ENCODE measurements at regions not wholly inside any gene's neighbourhood (a gene's known extent, or its start where the extent isn't known, plus 50 kb on each side); places are given as distances from the start of the nearest gene placed in this dataset.

DNA sequence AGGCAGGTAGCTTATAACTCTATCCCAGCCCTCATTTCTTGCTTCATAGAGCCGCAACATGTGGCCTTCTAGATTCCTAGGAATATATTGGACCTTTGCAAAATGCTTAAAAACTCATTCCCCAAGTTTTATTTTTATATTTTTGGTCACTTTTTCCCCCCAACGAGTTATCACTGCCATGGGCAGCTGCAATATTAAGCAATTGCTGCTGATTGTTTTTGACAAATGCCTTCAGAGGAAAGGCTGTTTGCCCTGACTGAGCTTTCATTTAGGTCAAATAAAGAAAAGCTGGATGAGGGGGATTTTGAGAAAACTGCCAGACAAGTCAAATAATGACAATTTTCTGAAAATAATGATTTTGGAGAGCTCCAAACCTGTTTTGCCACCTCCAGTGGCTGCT is 976.9 kb upstream of the MBL2 start:
- DNase-seq (ENCODE audit: low spot score), result no peak
- TF ChIP-seq, protein P1, sequence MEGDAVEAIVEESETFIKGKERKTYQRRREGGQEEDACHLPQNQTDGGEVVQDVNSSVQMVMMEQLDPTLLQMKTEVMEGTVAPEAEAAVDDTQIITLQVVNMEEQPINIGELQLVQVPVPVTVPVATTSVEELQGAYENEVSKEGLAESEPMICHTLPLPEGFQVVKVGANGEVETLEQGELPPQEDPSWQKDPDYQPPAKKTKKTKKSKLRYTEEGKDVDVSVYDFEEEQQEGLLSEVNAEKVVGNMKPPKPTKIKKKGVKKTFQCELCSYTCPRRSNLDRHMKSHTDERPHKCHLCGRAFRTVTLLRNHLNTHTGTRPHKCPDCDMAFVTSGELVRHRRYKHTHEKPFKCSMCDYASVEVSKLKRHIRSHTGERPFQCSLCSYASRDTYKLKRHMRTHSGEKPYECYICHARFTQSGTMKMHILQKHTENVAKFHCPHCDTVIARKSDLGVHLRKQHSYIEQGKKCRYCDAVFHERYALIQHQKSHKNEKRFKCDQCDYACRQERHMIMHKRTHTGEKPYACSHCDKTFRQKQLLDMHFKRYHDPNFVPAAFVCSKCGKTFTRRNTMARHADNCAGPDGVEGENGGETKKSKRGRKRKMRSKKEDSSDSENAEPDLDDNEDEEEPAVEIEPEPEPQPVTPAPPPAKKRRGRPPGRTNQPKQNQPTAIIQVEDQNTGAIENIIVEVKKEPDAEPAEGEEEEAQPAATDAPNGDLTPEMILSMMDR (IDR thresholded peaks at IDR 0.05; ENCODE audit: extremely low read depth, missing control alignments), result no peak

DNA sequence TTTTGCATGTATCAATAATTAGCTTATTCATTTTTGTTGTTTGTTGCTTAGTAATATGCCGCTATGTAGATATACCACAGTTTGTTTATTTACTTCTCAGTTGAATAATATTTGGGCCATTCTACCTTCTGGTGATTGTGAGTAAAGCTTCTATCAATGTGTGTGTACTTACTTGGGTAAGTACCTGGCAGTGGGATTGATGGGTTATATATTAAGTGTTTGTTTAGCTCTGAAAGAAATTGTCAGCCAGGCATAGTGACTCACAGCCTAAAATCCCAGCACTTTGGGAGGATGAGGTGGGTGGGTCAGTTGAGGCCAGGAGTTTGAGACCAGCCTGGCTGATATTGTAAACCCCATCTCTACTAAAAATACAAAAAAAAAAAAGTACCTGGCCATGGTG is 975.7 kb upstream of the MBL2 start:
- DNase-seq (ENCODE audit: low spot score), result no peak
- TF ChIP-seq, protein P1 (IDR thresholded peaks at IDR 0.05; ENCODE audit: extremely low read depth, missing control alignments), result no peak

DNA sequence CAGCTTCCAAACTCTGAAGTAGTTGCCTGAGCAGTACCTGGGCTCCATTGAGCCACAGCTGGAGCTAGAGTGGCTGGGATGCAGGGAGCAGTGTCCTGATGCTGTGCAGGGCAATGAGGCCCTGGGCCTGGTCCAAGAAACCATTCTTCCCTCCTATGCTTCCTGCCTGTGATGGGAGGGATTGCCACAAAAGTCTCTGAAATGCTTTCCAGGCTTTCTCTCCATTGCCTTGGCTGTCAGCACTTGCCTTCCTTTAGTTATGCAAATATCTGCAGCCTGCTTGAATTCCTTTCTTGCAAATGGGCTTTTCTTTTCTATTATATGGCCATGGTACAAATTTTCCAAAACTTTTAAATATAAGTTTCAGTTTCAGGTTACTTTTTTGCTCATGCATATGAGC is 972.2 kb upstream of the MBL2 start:
- TF ChIP-seq, protein P1 (IDR thresholded peaks at IDR 0.05; ENCODE audit: extremely low read depth, missing control alignments), result no peak

DNA sequence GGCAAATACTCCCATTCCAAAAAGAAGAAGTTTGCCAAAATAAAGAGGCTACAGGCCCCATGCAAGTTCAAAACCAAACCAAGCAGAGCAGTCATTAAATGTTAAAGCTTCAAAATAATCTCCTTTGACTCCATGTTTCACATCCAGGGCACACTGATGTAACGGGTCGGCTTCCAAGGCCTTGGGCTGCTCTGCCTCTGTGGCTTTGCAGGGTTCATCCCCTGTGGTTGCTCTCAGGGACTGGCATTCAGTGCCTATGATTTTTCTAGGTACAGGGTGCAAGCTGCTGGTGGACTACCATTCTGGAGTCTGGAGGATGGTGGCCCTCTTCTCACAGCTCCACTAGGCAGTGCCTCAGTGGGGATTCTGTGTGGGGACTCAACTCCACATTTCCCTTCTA is 971.6 kb upstream of the MBL2 start:
- no peak for DNase-seq (ENCODE audit: low spot score)
- TF ChIP-seq, protein P1 (IDR thresholded peaks at IDR 0.05; ENCODE audit: extremely low read depth, missing control alignments), result no peak

More for the DNA sequence above, 972.2 kb upstream of the MBL2 start:
- no peak for DNase-seq (ENCODE audit: low spot score)

DNA sequence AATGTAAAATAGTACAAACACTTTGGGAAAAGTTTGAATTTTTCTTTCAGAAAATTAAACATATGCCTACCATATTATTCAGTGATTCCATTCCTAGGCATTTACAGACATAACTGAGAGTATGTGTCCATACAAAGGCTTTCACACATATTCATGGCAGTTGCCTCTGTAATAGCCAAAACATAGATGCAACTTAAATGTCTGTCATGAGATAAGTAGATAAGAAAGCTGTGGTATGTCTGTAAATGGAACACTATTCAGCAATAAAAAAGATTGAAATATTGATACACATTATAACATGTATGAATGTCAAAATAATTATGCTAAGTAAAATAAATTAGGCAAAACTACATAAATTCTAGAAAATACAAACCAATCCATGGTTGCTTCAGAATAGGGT is 964.5 kb upstream of the MBL2 start:
- TF ChIP-seq, protein P1 (IDR thresholded peaks at IDR 0.05; ENCODE audit: extremely low read depth, missing control alignments), result no peak
- DNase-seq (ENCODE audit: low spot score), result no peak

DNA sequence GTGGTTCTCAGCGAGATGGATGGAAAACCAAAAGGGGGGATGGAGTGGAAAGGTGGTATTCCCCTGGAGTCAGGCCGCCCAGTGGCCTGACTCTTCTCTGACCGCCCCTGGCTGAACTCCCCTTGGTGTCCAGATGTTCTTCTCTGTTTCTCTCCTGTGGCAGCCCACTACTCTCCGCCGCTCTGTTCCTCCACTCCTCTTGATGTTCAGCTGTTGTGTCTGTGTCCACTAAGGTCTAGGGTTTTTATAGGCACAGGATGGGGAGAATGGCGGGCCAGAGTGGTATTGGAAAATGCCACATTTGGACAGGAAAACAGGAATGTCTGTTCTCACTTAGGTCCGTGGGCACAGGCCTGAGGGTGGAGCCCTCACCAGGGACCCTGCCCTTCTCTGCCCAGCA is 954.3 kb upstream of the MBL2 start:
- TF ChIP-seq, protein P1 (IDR thresholded peaks at IDR 0.05; ENCODE audit: extremely low read depth, missing control alignments), result no peak

DNA sequence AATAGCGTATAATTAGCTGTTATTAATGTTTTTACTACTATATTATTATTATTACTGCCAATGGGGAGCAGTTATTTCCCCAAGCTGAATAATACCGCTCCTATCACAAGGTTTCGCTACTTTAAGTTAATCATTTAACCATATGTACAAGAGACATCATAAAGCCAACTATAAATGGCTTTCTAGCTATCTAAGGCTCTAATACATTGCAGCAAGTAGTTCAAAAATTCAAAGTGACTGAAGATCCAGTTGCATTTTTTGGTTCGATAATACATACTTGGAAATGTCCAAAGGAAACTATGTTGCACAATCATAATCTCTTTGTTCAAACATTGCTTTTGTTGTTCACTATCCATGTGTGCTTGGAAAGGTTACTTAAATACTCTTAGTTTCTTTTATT is 952.0 kb upstream of the MBL2 start:
- no peak for DNase-seq (ENCODE audit: low spot score)
- TF ChIP-seq, protein P1 (IDR thresholded peaks at IDR 0.05; ENCODE audit: extremely low read depth, missing control alignments), result no peak

More for the DNA sequence above, 954.3 kb upstream of the MBL2 start:
- DNase-seq (ENCODE audit: low spot score), result no peak
